PFSK-1 (cell line): ENCODE measurements at regions not wholly inside any gene's neighbourhood (a gene's known extent, or its start where the extent isn't known, plus 50 kb on each side); places are given as distances from the start of the nearest gene placed in this dataset.

Experiments used
- POLR2AphosphoS5 ChIP-seq: IDR thresholded peaks from 2 replicates; pipeline ENCODE4 v1.6.1; 2012; ENCODE audit warnings: low read depth, mild to moderate bottlenecking, control low read depth, low read length, moderate library complexity
- REST ChIP-seq, 2 experiments: IDR thresholded peaks; 2 replicates each; pipeline versions ENCODE4 v1.6.1 to v1.8.0; 2011 to 2012; ENCODE audit warnings: low read depth in 2 of 2, low read length in 2 of 2, control low read depth in 1 of 2, inconsistent platforms in 1 of 2, mild to moderate bottlenecking in 1 of 2, moderate library complexity in 1 of 2; ENCODE audit not compliant: insufficient read depth in 1 of 2
- SIN3A ChIP-seq: IDR thresholded peaks from 2 replicates; pipeline ENCODE4 v1.6.1; 2012; ENCODE audit warnings: mild to moderate bottlenecking, low read length, moderate library complexity, borderline replicate concordance; ENCODE audit not compliant: insufficient read depth
- TAF1 ChIP-seq: IDR thresholded peaks from 2 replicates; pipeline ENCODE4 v1.6.1; 2012; ENCODE audit warnings: low read length, control low read depth, borderline replicate concordance; ENCODE audit not compliant: insufficient read depth

GRCh38 chr10:4488904-4489303 is 337.1 kb upstream of the AKR1E2 start:
- TF ChIP-seq SIN3A, result no peak
- no peak for TF ChIP-seq POLR2AphosphoS5
- TF ChIP-seq REST (IDR thresholded peaks at IDR 0.05; ENCODE audit: insufficient read depth in 1 of 2, low read depth in 2 of 2, low read length in 2 of 2), result no peak
- no peak for TF ChIP-seq TAF1
